H1 (cell line): ENCODE measurements at regions not wholly inside any gene's neighbourhood (a gene's known extent, or its start where the extent isn't known, plus 50 kb on each side); places are given as distances from the start of the nearest gene placed in this dataset.

Experiments
- JUND ChIP-seq: IDR thresholded peaks from 2 replicates; pipeline ENCODE4 v1.6.1; 2011; ENCODE audit warnings: mild to moderate bottlenecking, improper control_type of control experiment, low read length
- TF ChIP-seq, protein P1 (sequence below): IDR thresholded peaks from 2 replicates; pipeline ENCODE4 v1.6.1; 2012; ENCODE audit warnings: low read length, inconsistent platforms

GRCh38 chr11:70727899-70728620 lies 329.7 kb downstream of the CTTN start (continued):
- TF ChIP-seq, protein P1, sequence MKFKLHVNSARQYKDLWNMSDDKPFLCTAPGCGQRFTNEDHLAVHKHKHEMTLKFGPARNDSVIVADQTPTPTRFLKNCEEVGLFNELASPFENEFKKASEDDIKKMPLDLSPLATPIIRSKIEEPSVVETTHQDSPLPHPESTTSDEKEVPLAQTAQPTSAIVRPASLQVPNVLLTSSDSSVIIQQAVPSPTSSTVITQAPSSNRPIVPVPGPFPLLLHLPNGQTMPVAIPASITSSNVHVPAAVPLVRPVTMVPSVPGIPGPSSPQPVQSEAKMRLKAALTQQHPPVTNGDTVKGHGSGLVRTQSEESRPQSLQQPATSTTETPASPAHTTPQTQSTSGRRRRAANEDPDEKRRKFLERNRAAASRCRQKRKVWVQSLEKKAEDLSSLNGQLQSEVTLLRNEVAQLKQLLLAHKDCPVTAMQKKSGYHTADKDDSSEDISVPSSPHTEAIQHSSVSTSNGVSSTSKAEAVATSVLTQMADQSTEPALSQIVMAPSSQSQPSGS, result no peak
- no peak for TF ChIP-seq JUND
